ENCODE measurements at regions not wholly inside any gene's neighbourhood (a gene's known extent, or its start where the extent isn't known, plus 50 kb on each side); places are given as distances from the start of the nearest gene placed in this dataset.
"Not testable (repeated sequence)": the region's sequence is repeated elsewhere in the genome, so short reads cannot be mapped to it uniquely, and the experiment has no call there.

DNA sequence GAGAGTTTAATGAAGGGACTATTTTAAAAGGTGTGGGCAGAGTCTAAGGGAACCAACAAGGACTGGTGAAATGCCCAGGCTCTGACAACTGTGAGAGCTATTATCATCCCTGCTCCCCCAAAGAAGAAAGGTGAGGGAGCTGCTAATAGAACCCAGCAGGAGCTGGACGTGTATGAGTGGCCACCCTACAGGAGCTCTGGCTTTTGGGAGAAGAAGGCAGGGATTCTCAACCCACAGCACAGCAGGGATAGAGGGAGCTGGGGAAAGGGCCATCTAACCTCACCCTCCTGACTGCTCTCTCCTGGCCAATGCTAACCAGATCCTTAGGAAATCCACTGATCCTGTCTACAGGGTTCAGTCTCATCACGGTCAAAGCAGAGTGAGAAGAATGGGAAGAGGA is 57.1 kb downstream of the GRIN2B start:
- FAIRE-seq: no peak

DNA sequence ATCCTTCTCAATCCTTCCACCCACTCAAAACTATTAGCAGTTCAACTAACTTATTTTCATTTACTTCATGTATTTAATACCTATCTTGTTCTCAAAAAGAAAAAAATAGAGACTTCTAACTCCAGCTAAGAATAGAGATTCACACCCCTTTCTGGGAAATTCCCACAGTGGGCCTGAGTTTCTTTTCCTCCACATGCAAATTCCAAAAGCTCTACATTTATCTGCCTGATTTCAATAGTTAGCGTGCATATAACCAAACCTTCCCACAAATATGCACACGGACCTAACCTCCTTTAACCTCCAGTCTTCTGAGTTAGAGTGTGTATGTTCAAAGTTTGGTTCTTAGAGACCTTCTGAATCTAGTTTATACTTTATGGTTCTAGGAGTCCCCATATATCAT is 62.5 kb downstream of the GRIN2B start:
- FAIRE-seq: no peak

DNA sequence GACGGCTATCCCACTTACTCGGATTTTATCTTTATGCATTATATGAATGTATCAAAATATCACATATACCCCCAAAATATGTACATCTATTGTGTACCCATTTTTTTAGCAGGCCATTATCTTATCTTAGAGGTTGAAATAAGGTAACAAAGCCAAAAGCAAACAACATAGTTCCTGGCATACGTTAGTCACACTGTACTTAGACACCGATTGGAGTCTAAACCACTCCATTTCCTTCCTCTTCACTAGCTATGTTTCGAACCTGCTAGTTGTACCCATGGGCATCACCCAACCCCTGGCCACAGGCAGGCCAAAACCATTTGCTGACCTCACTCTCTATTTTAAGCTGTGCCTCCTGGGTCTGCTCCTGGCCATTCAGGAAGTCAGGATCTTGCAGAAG is 66.3 kb downstream of the GRIN2B start:
- no peak for FAIRE-seq

DNA sequence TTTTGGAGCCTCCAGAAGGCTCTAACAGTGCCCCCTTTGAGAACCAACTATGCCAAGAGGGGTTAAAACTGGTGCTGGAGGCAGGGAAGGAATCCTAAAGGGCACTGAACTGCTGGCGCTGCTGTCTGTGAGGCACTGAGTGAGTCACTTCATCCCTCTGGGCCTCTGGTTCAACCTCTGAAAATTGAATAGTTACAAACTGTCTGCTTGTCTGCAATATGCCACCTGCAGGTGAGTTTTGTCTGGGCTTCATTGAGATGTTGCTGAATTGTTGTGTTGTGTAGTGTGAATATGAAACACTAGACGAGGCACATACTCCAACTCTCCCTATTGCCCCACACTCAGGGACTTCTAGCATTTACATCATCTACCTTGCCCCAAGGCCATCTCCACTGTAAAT is 68.0 kb downstream of the GRIN2B start:
- no peak for FAIRE-seq

DNA sequence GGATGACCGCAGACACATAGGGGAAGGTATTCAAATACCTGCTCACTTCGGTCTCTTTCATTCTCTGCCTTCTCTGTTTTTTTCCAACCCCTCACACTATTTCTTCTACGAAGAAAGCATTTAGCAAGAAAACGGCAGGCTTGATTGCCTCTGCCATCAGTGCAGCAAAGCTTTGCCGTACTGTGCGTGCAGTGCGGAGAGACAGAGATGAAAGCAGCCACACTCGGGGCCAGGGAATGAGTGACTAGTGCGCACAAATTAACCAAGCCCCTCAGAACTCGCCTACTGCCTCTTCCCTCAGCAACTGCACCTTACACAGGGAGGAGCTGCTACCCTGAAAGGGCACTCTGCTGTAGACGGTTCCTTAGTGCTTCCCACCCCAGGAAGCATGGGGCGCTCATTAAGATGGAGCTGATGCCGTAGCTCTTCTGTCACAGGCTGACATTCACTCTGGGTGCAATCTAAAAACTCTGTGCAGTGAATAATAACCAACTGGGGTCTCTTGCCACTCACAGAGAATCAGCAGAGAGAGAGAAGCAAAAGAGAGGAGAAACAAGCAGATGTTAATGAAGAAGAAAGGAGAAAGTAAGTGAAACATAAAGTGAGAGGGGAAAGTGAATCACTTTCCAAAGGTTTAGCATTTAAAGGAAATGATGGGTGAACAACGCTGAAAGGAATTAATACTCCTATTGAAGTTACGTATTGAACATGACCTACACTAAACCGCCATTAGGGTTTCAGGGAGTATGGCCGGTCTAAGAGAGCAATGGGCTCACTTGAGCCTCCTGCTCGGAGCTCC is 69.4 kb downstream of the GRIN2B start:
- no peak for FAIRE-seq

DNA sequence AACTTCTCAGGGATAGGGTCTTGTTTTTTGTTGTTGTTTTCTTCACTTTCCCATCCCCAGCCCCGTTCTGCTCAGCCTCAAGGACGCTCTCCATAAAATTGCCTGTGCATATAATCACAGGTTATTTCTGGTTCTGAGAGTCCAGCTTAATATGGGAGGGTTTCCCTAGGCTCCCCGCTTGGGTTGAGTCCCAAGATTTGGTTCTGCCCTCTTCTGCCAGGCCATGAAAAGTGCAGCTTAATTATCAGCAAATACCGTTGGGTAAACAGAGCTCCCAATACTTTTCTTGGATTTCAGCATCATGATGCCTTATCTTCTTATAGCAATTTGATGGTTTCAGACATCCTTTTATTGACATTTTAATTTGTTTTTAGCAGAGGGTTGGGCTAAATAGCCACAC is 75.6 kb downstream of the GRIN2B start:
- no peak for FAIRE-seq

DNA sequence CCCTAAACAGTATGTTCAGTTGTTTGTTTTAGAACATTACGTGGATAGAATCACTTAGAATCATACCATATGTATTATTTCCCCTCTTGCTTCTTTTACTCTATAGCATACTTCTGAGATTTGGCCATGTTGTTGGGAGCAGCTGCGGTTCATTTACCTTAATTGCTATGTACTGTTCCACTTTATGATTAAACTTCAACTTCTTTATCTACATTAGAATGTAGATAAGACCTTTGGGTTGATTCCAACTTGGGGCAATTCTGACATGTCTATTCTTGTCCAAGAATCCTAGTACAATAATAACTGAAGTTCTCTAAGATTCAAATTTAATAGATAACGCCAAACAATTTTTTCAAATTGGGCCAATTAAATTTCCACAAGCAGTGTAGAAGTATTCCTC is 80.7 kb downstream of the GRIN2B start:
- no peak for FAIRE-seq

DNA sequence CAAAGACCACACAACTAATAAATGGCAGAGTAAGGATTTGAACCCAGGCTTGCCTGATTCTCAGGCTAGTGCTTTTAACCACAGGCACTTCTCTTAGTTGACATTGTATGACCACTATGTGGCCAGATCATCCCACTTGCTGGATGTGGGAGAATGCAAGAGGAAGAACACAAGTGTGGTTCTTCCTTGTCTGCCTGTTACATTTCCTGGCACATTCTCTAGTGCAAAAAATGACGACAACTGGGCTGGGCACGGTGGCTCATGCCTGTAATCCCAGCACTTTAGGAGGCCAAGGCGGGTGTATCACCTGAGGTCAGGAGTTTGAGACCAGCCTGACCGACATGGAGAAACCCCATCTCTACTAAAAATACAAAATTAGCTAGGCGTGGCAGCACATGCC is 83.0 kb downstream of the GRIN2B start:
- FAIRE-seq: not testable (repeated sequence)

DNA sequence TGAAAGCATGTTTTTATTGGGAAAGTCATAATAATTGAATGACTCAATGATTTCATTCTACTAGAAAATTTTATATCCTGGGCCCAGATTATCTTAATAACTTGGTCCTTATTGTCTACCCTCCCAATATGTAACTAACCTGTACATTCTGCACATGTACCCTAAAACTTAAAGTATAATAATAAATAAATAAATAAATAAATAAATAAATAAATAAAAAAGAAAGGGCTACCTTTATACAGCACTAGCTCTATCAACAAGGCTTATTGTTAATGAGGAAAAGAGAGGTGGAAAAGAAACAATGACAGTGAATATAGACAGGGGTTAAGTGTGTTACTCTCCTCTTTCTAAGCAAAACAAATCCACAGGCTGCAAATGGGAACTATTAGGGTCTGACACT is 83.6 kb downstream of the GRIN2B start:
- FAIRE-seq: no peak

DNA sequence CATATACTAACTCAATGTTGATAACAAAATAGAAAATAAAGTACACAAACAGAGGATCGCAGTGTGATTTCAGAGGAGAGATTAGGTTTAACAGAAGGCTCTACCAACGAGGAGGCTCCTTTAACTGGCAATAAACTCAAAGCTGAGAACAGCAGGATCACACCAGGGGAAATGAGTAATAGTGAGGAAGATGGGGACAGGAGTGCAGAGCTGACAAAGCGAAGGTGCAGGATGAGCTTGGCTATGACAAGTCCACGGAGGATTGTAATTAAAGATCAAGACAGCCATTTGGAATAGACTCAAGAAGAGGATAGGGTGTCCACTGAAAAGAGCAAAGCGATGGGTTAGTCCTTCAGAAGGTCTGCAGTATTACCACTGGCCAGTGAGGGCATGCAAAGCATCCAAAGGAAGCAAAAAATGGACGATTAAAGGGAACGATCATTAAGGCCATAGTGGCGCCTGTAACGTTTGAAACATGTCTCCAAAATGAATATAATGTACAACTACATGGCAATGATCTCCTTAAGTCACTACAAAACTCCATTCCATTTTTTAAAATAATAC is 85.3 kb downstream of the GRIN2B start:
- no peak for FAIRE-seq

DNA sequence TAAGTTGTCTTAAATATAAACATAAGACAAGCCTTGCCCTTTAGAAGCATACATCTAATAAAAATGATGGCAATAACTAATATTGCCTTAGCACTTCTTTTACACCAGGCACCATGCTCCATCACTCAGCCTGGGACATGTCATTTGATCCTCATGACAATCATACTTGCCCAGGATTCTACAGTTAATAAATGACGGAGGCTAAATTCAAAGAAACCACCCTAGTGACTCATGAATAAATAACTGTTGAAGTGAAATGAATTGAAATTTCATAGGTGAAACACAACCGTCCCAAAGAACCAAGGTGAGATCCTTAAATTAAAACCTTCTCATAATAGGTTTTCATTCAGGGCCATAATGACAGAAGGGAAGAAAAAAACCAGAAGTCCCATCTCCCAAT is 89.5 kb downstream of the GRIN2B start:
- FAIRE-seq: no peak

DNA sequence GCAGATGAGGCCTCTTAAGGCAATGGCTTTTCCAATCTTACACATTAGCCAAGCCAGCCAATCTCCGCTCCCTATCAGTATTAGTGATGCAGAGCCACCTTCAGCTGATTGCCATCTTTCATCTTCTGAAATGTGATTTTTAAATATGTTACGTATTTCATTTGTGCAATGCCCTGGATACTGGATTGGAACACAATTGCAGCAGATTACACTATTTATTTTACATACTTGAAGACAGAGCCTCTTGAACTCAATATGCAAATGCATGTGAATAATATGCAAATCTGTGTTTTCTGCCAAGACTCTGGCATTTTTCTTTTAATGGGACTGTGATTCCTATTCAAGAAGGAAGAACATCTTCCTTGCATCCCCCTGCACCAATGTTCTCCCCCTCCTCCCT is 90.5 kb downstream of the GRIN2B start:
- FAIRE-seq: no peak

DNA sequence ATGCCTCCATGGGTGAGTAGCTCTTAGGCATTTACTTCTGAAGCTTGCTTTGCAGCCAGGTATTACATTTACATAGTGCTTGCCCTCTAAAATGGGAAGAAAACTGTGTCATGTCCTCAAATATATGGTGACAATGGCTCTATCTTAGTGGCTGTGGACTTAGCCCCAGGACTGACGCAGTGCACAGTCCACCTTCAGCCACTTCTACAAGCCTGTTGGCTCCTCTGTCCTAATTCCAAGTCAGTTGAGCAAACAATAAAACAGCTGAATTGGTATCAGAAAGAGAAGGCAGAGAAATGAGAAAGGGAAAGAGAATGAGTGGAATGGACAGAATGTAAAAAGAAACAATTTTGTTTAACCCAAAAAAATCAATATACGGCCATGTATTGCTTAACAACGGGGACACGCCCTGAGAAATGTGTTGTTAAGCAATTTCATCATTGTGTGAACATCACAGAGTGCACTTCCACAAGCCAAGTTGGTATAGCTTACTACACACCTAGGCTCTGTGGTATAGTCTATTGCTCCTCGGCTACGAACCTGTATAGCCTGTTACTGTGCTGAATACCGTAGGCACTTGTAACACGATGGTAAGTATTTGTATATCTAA is 93.5 kb downstream of the GRIN2B start:
- no peak for FAIRE-seq

DNA sequence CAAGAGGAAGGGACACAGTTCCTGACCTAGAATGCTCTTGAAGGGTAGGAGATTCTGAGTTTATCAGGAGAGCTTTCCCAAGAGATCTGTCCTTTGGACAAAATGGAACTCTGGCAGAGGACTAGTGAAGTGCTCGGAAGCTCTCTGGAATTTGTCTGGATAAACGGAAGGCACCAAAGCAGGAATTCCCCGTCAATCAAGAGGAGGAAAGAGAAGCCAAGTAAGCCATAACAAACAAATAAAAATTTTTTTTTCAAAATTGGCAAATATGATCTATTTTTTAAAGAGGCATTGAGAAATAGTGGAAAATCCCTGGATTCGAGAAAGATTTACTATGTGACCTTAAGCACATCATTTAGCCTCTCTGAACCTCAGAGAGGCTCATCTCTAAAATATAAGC is 99.2 kb downstream of the GRIN2B start:
- FAIRE-seq: no peak

DNA sequence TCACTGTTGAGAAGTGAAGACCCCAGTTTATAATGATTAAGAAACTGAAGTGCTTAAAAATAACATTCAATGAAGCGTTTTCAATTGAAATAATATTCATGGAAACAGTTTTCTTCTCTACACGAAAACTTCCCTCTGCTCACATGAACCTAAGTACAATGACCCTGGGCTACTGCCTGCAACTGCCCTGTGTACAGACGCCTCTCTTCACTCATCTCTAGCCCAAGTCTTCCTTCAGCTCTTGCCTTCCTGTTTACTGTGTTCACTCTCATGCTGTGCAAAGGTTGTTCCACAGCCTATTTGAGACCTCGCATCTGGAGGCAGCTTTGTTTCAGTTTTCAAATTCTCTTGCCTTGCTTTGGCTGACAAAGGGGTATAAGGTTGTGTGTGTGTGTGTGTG is 100.8 kb downstream of the GRIN2B start:
- no peak for FAIRE-seq

DNA sequence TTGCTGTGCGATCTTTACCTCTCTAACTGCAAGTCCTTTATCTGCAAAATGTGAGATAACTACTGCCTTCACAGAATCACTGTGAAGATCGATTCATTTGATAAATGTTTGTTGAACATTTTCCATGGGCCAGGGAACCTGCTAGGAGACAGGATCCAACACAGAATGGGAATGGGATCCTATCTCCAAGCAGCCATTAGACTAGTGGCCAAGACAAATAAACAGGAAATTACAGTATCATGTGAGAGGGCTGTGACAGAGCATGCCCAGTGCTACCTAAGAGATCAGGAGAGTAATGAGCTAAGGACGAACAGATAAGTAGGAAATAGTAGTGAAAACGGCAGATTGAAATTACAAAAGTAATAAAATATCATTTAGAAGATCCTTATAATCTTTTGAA is 105.7 kb downstream of the GRIN2B start:
- FAIRE-seq: no peak

DNA sequence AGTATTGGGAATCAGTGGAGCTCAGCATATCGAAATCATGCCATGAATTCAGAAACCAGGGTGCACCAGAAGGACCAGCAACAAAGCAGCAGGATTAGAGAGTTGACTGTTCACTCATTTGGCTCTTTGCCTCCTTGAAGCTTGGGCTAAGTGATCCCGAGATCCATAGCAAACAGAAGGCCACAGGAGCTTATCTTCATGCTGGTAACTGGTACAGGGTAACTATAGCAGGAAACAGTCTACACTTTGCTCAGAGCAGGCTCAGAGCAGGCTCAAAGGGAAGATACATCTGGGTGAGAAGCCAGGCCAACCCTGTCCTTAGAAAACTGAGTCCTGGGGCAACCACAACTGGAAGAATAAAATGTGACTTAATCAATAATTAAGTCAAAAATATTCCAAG is 111.1 kb downstream of the GRIN2B start:
- no peak for FAIRE-seq

DNA sequence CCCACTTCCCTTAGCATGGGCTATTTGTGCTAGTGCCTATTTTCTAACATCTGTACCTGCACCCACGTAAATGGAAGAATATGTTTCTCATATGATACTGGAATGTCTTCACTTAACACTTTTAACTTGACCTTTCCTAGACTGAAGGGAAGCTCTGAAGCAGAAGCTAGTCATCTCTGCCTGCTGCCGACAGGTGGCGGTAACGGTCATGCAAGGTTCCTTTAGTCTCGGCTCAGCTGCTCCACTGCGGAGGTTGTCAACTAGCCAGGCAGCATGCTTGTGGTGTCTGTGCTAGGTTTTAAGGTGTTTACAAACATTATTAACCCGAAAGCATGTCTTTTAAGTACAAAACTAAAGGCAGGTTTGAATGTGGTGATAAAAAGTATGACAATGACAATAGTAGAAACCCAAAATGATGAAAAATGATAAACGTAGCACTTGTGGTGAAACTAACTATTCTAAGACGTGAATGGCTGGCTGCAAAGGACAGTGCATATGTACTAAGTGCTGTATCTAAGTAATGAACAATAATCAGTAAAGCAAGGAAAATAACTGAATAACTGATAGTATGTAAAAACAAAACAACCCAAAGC is 117.2 kb downstream of the GRIN2B start:
- FAIRE-seq: peak; percentile 89

DNA sequence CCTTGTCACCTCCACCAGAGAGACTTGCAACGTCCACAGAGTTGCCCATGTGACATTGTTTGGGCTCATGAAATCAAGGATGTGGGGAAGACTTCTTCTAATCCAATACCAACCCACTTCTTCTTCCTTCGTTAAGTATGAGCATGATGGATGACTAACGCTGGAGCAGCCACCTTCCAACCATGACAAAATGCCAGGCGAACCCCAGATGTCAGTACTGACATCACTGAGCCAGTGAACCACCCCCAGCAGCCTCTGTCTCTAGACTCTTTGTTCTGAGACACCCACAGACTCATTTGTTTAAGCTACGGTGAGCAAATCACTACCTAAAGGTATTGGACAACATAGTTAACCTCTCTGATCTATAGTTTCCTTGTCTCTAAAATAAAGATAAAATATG is 123.7 kb downstream of the GRIN2B start:
- no peak for FAIRE-seq

DNA sequence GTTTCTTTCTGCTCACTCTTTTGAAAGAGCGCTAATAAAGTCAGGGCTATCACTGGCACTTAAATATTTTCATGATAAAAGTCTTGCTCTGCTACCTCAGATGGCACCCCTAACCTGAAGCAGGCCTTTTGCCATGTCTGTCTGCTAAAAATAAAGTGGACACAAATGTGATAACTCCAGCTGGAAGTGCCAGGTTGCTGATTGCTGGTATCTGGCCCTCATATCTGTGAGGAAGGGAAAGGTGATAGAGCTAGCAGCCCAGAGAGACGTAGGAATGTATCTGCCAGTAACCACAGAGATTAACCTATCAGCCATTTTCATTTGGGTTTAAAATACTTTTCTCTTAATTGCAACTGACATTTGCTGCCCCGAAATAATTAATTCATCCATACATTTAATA is 127.9 kb downstream of the GRIN2B start:
- FAIRE-seq: no peak

DNA sequence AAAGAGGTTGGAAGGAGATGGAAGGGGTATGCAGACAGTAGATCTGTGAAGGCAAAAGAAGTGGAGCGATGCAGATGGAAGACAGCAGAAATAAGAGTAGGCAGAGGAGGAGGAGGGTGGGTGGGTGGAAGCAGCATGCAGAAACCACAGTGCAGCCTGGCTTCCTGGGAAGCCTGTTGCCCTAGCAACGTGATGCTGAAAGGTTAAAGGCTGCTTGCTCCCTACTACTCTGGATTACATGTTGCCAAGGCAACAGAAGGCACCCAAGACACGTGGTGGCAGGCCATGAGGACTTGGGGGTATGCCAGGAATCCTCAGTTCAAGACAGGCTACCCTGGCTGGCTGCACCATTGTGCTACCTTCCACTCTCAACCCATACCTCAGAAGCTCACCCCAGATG is 129.6 kb downstream of the GRIN2B start:
- no peak for FAIRE-seq

DNA sequence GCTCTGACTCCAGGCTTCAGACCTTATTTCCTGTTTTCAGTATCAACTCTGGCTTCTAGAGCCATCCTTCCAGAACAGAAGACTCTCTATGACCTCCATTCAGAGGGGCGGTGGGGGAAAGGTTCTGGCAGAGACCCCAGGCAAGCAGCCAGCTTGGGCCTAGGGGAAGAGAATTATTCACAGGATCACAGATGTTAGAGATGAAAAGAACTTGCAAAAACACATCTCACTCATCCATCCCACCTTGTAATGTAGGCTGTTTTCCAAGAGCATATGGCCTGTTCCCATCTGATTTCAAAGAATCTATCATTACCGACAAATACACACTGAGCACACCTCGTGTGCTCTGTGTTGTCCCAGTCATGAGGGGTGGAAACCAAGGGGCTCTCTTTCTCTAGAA is 131.9 kb downstream of the GRIN2B start:
- FAIRE-seq: no peak

DNA sequence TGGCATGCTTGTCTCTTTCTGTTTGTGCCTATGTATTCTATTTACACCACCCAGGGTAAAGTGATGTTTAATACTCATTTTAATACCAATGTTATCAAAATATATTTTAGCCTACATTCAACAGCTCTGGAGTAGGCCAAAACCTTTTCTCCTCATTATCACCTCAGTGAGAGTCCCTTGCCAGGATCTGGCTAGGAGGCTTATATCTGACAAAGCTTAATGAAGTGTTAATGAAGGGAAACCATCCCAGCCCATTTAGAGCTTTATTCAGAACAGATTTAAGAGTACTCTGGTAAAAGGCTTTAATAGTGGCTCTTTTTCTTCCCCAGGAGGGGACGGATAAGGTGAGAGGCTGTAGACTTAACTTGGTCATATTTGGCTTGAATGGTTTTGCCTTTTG is 137.6 kb downstream of the GRIN2B start:
- FAIRE-seq: no peak

DNA sequence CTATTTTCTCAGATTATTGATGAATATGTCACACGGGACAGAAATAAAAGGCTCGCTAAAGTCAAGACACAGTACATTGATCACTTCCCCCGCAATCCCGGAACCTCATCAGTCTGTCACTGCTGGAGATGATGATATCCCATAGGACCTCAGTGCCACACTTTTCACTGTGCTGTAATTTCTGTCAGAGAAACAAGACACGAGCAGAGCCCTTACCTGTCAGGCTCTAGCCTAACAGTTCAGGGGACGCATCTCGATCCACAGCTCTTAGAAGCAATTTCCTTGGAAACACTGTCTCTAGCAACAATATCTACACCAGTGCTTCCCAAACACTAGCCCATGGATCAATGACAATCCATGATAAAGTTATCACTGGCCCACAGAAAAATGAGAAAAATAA is 140.0 kb downstream of the GRIN2B start:
- FAIRE-seq: no peak
